Upper lobe of left lung (tissue), 6 donors: ENCODE measurements at regions not wholly inside any gene's neighbourhood (a gene's known extent, or its start where the extent isn't known, plus 50 kb on each side); places are given as distances from the start of the nearest gene placed in this dataset.

Source experiments
- ATAC-seq, 2 donors: fragments of 200-7000 bp; cut with Tn5 transposase; one replicate each; pipeline ENCODE4 v1.9.1; 2022; ENCODE audit warnings: mild to moderate bottlenecking in 2 of 2, moderate library complexity in 2 of 2; ENCODE audit not compliant: low FRiP score in 2 of 2
- DNase-seq, 2 donors: peaks; one replicate each; pipeline ENCODE4 v3.0.0-alpha.2; 2019 to 2020
- H3K27ac ChIP-seq, 4 donors: fragments of 200-600 bp; sonication (generic); one replicate each; pipeline ENCODE4 v1.5.1; 2016 to 2019
- H3K27me3 ChIP-seq, 4 donors: fragments of 200-600 bp; sonication (generic); one replicate each; pipeline ENCODE4 v1.5.1; 2017 to 2019
- H3K36me3 ChIP-seq, 4 donors: fragments of 200-600 bp; sonication (generic); one replicate each; pipeline ENCODE4 v1.5.1; 2016 to 2019
- H3K4me1 ChIP-seq, 4 donors: fragments of 200-600 bp; sonication (generic); one replicate each; pipeline ENCODE4 v1.5.1; 2018 to 2019
- H3K4me3 ChIP-seq, 4 donors: fragments of 200-600 bp; sonication (generic); one replicate each; pipeline ENCODE4 v1.5.1; 2017 to 2019; ENCODE audit warnings: mild to moderate bottlenecking in 2 of 4, moderate library complexity in 1 of 4
- H3K9me3 ChIP-seq, 4 donors: fragments of 200-600 bp; sonication (generic); one replicate each; pipeline ENCODE4 v1.5.1; 2018 to 2019
- CTCF ChIP-seq, 6 experiments: fragments of 450-650 bp in 4 of 6; fragments of 200-600 bp in 2 of 6; sonication (generic) in 2 of 6; IDR thresholded peaks; one replicate each; pipeline ENCODE4 v1.5.1; 2016 to 2019; ENCODE audit warnings: antibody characterized with exemption in 6 of 6
- EP300 ChIP-seq, 4 donors: sonication (generic); formaldehyde crosslinking; IDR thresholded peaks; one replicate each; pipeline ENCODE4 v1.5.1; 2017; ENCODE audit warnings: antibody characterized with exemption in 4 of 4, control low read depth in 2 of 4
- POLR2A ChIP-seq, 4 donors: fragments of 450-650 bp; IDR thresholded peaks; one replicate each; pipeline ENCODE4 v1.5.1; 2016 to 2017; ENCODE audit warnings: antibody characterized with exemption in 4 of 4, mild to moderate bottlenecking in 2 of 4
- POLR2AphosphoS5 ChIP-seq, 2 donors: sonication (generic); formaldehyde crosslinking; IDR thresholded peaks; one replicate each; pipeline ENCODE4 v1.5.1; 2017; ENCODE audit warnings: antibody characterized with exemption in 2 of 2
- WGBS, 2 donors: methylation state at CpG; one replicate each; pipeline ENCODE4 v1.1.5; 2017 to 2018; 5-methylcytosine and 5-hydroxymethylcytosine counted together
- donor health status: DM: no; HTN: no; CAD: no; lungs with moderate emphysema.
- donor health status: DM: no; HTN: yes; CAD: no; lungs with severe emphysema.

DNA sequence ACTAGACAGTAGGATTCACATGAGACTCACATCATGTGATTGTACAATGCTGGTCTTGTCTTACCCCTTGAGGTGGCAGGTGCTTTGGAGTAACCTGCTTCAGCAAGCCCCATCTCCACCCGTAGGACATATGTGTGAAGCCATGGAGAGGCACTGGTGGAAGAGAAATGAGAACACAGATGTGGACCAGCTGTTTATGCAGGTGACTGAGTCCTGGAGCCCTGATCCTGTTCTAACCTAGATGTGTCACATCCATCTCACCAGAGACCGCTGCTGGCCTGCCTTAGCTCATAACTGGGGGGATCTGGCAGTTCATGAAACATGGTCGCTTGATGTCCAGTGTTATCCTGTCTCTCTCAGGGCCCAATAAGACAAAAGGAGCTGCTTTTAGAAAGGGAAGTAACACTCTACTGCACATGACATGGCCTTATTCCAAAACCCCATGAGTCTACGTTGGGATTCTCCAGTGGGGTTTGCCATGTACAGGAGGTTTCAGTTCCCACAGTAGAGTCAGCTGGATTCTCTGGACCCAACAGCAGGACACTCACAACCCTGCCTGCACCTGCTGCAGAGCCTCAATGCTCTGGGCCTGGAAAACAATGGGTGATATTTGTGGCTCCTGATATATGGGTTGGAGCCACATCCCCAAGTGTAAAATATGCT lies 62.0 kb downstream of the GGTLC2 start:
- Histone ChIP-seq H3K4me3 (no peak overlapping the region), H3K4me1 (peaks cover 0 to 4% (median 0%) of the 10 kb centered on the region in 4 donors), H3K36me3 (no peaks in the 10 kb centered on the region), H3K9me3 (no peaks in the 10 kb centered on the region), H3K27me3 (no peaks in the 10 kb centered on the region), H3K27ac (no peak overlapping the region)
- ATAC-seq = no peak
- no peak for DNase-seq
- TF ChIP-seq CTCF (IDR thresholded peaks at IDR 0.05) = no peak
- no peak for TF ChIP-seq POLR2A (IDR thresholded peaks at IDR 0.05)
- no peak for TF ChIP-seq EP300 (IDR thresholded peaks at IDR 0.05)
- no peak for TF ChIP-seq POLR2AphosphoS5 (IDR thresholded peaks at IDR 0.05)
- WGBS, 2 donors = 51 to 72% methylated on average over 4 of the region's 4 CpGs

GRCh38 chr22:22709719-22710445 lies 65.5 kb downstream of the GGTLC2 start:
- no peak for TF ChIP-seq CTCF (IDR thresholded peaks at IDR 0.05)
- Histone ChIP-seq H3K4me3 (no peak overlapping the region), H3K27ac (no peak overlapping the region), H3K4me1 (peaks cover 0 to 4% (median 0%) of the 10 kb centered on the region in 4 donors), H3K36me3 (no peaks in the 10 kb centered on the region), H3K9me3 (no peaks in the 10 kb centered on the region), H3K27me3 (no peaks in the 10 kb centered on the region)
- no peak for DNase-seq
- no peak for ATAC-seq
- whole genome bisulfite sequencing, 2 donors = 84 to 87% methylated on average over 4 of the region's 4 CpGs

DNA sequence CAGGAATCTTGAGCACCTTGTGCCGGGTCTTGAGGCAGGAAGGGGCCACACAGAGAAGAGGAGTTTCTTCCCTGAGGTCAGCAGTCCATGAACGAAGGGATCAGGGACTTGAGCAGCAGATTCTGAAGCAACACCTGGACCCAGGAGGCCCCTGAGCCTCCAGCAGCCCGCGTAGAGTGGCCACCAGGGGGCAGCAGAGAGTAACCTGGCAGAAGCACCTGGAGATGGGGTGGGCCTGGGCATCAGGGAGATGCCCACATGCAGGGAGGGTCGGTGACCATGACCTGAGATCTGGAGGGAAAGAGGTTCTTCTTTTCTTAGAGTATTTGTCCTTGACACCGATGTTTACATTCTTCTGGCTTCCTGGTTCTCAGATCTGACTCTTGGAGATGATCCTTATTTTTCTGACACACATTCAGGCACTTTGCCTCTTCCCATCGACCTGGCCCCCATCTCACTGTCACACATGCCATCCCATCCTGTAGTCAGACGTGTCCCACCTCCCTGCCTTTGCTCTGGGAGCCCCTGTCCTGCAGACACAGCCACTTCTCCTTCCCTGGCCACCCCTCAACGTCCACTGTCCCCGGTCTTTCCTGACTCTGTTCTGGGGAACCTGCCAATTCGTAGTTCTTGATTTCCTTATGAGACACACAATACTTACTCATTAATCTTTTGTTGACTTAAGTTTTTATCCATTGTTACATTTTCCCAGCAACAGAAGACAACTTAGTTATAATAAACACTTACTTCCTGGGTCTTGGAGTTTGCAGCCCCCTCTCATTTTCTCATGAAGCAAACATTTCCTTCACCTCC lies 66.5 kb downstream of the GGTLC2 start:
- peak; percentile 44 to 61 for ATAC-seq
- H3K36me3 ChIP-seq = no peaks in the 10 kb centered on the region
- DNase-seq = peak; percentile 50 to 68
- peaks cover 0 to 7% (median 0%) of the 10 kb centered on the region in 4 donors for H3K4me1 ChIP-seq
- H3K27me3 ChIP-seq = no peaks in the 10 kb centered on the region
- no peak overlapping the region for H3K4me3 ChIP-seq
- H3K27ac ChIP-seq = no peak overlapping the region
- TF ChIP-seq POLR2A (IDR thresholded peaks at IDR 0.05) = no peak
- TF ChIP-seq CTCF (IDR thresholded peaks at IDR 0.05) = peak; percentile 79 to 95 (median 85)
- no peak for TF ChIP-seq POLR2AphosphoS5 (IDR thresholded peaks at IDR 0.05)
- no peak for TF ChIP-seq EP300 (IDR thresholded peaks at IDR 0.05)
- no peaks in the 10 kb centered on the region for H3K9me3 ChIP-seq
- 18 to 24% methylated on average over 8 to 11 of the region's 11 CpGs for WGBS, 2 donors

GRCh38 chr22:22711532-22711913 lies 67.1 kb downstream of the GGTLC2 start:
- ATAC-seq = no peak
- 94 to 98% methylated on average over 5 of the region's 5 CpGs for WGBS, 2 donors
- DNase-seq = no peak
- Histone ChIP-seq H3K27me3 (no peaks in the 10 kb centered on the region), H3K4me3 (no peak overlapping the region), H3K27ac (no peak overlapping the region), H3K36me3 (no peaks in the 10 kb centered on the region), H3K9me3 (no peaks in the 10 kb centered on the region), H3K4me1 (peaks cover 0 to 7% (median 0%) of the 10 kb centered on the region in 4 donors)
- TF ChIP-seq EP300 (IDR thresholded peaks at IDR 0.05) = no peak

GRCh38 chr22:22712092-22712658 lies 67.8 kb downstream of the GGTLC2 start:
- Histone ChIP-seq H3K36me3 (no peaks in the 10 kb centered on the region), H3K9me3 (no peaks in the 10 kb centered on the region), H3K4me1 (peaks cover 0 to 7% (median 0%) of the 10 kb centered on the region in 4 donors), H3K4me3 (no peak overlapping the region), H3K27ac (no peak overlapping the region), H3K27me3 (no peaks in the 10 kb centered on the region)
- 63 to 71% methylated on average over 3 to 6 of the region's 6 CpGs for WGBS, 2 donors
- no peak for DNase-seq
- TF ChIP-seq POLR2A (IDR thresholded peaks at IDR 0.05) (no peak), CTCF (IDR thresholded peaks at IDR 0.05) (no peak), POLR2AphosphoS5 (IDR thresholded peaks at IDR 0.05) (no peak), EP300 (IDR thresholded peaks at IDR 0.05) (no peak)
- ATAC-seq = no peak
